SK-N-SH (cell line): ENCODE measurements at regions not wholly inside any gene's neighbourhood (a gene's known extent, or its start where the extent isn't known, plus 50 kb on each side); places are given as distances from the start of the nearest gene placed in this dataset.

ENCODE experiments used
- CHD2 ChIP-seq: fragments of 150-350 bp; IDR thresholded peaks from 2 replicates; pipeline ENCODE4 v1.6.1; 2018; ENCODE audit warnings: low read length; ENCODE audit not compliant: partially characterized antibody
- EP300 ChIP-seq, 2 experiments: IDR thresholded peaks; 2 replicates each; pipeline versions ENCODE4 v1.4.0 to v1.6.1; 2012; ENCODE audit warnings: borderline replicate concordance in 1 of 2, low read depth in 1 of 2, low read length in 1 of 2
- FOXJ3 ChIP-seq: sonication (generic); formaldehyde crosslinking; IDR thresholded peaks from 2 replicates; pipeline ENCODE4 v1.5.1; 2020; ENCODE audit warnings: mild to moderate bottlenecking, missing genetic modification reagents
- FOXM1 ChIP-seq: IDR thresholded peaks from 2 replicates; pipeline ENCODE4 v1.4.0; 2012; ENCODE audit warnings: low read depth, mild to moderate bottlenecking
- GABPA ChIP-seq: IDR thresholded peaks from 2 replicates; pipeline ENCODE4 v1.4.0; 2012; ENCODE audit warnings: low read depth, mild to moderate bottlenecking
- JUND ChIP-seq: IDR thresholded peaks from 2 replicates; pipeline ENCODE4 v1.4.0; 2012
- MEF2A ChIP-seq: IDR thresholded peaks from 2 replicates; pipeline ENCODE4 v1.4.0; 2012; ENCODE audit warnings: low read depth, borderline replicate concordance
- MXI1 ChIP-seq: IDR thresholded peaks from 2 replicates; pipeline ENCODE4 v1.6.1; 2012; ENCODE audit warnings: mild to moderate bottlenecking, low read depth, low read length, improper control_type of control experiment
- POLR2AphosphoS5 ChIP-seq: IDR thresholded peaks from 2 replicates; pipeline ENCODE4 v1.6.1; 2012; ENCODE audit warnings: low read depth, low read length
- RXRA ChIP-seq: IDR thresholded peaks from 2 replicates; pipeline ENCODE4 v1.4.0; 2012; ENCODE audit warnings: low read depth, mild to moderate bottlenecking, borderline replicate concordance
- TF ChIP-seq, protein P1 (sequence below): IDR thresholded peaks from 2 replicates; pipeline ENCODE4 v1.6.1; 2012; ENCODE audit warnings: mild to moderate bottlenecking, low read depth, low read length, moderate library complexity
- TF ChIP-seq, protein P2 (sequence below): fragments of 200-600 bp; sonication (generic); IDR thresholded peaks from 2 replicates; pipeline ENCODE4 v1.6.1; 2017; ENCODE audit warnings: antibody characterized with exemption, mild to moderate bottlenecking, moderate library complexity
- TF ChIP-seq, protein P3 (sequence below): fragments of 150-350 bp; IDR thresholded peaks from 2 replicates; pipeline ENCODE4 v1.6.1; 2016; ENCODE audit warnings: mild to moderate bottlenecking, low read depth, low read length

DNA sequence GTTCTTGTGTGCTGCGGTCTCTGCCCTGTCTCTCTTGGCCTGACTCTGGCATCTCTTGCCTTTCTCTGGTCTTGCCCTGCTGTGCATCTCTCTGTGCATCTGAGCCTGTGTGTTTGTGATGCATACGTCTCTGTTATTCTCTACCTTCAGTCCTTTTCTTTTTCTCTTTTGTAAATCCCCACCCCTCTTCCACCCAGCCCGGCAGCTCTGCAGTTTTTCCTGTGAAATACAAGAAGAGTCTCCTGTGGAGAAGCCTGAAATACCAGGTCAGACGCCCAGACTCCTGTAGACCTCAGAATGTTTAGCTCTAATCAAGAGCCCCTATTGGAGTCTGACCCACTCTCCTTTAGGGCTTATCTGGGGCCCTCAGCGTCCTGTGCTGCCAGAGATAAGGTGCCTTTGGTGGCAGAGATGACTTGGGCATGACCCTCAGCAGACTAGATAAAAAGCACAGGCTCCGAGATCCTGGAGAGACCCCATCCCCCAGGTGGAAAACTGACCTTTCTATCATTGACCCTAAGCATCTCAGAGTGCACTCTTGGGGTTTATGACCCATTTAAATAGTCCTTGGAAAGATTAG lies 167.5 kb upstream of the SRRM4 start:
- TF ChIP-seq, protein P1, sequence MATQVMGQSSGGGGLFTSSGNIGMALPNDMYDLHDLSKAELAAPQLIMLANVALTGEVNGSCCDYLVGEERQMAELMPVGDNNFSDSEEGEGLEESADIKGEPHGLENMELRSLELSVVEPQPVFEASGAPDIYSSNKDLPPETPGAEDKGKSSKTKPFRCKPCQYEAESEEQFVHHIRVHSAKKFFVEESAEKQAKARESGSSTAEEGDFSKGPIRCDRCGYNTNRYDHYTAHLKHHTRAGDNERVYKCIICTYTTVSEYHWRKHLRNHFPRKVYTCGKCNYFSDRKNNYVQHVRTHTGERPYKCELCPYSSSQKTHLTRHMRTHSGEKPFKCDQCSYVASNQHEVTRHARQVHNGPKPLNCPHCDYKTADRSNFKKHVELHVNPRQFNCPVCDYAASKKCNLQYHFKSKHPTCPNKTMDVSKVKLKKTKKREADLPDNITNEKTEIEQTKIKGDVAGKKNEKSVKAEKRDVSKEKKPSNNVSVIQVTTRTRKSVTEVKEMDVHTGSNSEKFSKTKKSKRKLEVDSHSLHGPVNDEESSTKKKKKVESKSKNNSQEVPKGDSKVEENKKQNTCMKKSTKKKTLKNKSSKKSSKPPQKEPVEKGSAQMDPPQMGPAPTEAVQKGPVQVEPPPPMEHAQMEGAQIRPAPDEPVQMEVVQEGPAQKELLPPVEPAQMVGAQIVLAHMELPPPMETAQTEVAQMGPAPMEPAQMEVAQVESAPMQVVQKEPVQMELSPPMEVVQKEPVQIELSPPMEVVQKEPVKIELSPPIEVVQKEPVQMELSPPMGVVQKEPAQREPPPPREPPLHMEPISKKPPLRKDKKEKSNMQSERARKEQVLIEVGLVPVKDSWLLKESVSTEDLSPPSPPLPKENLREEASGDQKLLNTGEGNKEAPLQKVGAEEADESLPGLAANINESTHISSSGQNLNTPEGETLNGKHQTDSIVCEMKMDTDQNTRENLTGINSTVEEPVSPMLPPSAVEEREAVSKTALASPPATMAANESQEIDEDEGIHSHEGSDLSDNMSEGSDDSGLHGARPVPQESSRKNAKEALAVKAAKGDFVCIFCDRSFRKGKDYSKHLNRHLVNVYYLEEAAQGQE: no peak
- TF ChIP-seq POLR2AphosphoS5 (no peak), MXI1 (no peak), CHD2 (no peak), FOXJ3 (CRISPR knock-in tag) (no peak), FOXM1 (no peak), EP300 (IDR thresholded peaks at IDR 0.05; ENCODE audit: borderline replicate concordance in 1 of 2, low read depth in 1 of 2, low read length in 1 of 2) (no peak), GABPA (no peak), JUND (no peak), RXRA (no peak), MEF2A (no peak)
- TF ChIP-seq, protein P2, sequence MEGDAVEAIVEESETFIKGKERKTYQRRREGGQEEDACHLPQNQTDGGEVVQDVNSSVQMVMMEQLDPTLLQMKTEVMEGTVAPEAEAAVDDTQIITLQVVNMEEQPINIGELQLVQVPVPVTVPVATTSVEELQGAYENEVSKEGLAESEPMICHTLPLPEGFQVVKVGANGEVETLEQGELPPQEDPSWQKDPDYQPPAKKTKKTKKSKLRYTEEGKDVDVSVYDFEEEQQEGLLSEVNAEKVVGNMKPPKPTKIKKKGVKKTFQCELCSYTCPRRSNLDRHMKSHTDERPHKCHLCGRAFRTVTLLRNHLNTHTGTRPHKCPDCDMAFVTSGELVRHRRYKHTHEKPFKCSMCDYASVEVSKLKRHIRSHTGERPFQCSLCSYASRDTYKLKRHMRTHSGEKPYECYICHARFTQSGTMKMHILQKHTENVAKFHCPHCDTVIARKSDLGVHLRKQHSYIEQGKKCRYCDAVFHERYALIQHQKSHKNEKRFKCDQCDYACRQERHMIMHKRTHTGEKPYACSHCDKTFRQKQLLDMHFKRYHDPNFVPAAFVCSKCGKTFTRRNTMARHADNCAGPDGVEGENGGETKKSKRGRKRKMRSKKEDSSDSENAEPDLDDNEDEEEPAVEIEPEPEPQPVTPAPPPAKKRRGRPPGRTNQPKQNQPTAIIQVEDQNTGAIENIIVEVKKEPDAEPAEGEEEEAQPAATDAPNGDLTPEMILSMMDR: no peak
- TF ChIP-seq, protein P3, sequence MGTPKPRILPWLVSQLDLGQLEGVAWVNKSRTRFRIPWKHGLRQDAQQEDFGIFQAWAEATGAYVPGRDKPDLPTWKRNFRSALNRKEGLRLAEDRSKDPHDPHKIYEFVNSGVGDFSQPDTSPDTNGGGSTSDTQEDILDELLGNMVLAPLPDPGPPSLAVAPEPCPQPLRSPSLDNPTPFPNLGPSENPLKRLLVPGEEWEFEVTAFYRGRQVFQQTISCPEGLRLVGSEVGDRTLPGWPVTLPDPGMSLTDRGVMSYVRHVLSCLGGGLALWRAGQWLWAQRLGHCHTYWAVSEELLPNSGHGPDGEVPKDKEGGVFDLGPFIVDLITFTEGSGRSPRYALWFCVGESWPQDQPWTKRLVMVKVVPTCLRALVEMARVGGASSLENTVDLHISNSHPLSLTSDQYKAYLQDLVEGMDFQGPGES: no peak
